ENCODE measurements at regions not wholly inside any gene's neighbourhood (a gene's known extent, or its start where the extent isn't known, plus 50 kb on each side); places are given as distances from the start of the nearest gene placed in this dataset.
A peak's percentile ranks its signal among the peaks of the same experiment; 100 is the strongest.
"Not testable (repeated sequence)": the region's sequence is repeated elsewhere in the genome, so short reads cannot be mapped to it uniquely, and the experiment has no call there.

- peak; percentile 13 for DNase-seq (ENCODE audit: low read depth)
Observed at GRCh38 chr2:184338771-184339170, 259.6 kb upstream of the ZNF804A start.

- peak; percentile 83 for DNase-seq (ENCODE audit: low read depth)
Observed at GRCh38 chr2:184339966-184340365, 258.4 kb upstream of the ZNF804A start.

GRCh38 chr2:184346338-184346862 is 251.9 kb upstream of the ZNF804A start:
- peak; percentile 47 for DNase-seq (ENCODE audit: low read depth)

GRCh38 chr2:184351126-184351525 is 247.2 kb upstream of the ZNF804A start:
- DNase-seq (ENCODE audit: low read depth): no peak

- no peak for DNase-seq (ENCODE audit: low read depth)
Observed at GRCh38 chr2:184357033-184357432, 241.3 kb upstream of the ZNF804A start.

GRCh38 chr2:184359379-184359778 is 238.9 kb upstream of the ZNF804A start:
- DNase-seq (ENCODE audit: low read depth): no peak

- DNase-seq (ENCODE audit: low read depth): peak; percentile 49
Observed at GRCh38 chr2:184363213-184363612, 235.1 kb upstream of the ZNF804A start.

GRCh38 chr2:184367211-184367610 is 231.1 kb upstream of the ZNF804A start:
- no peak for DNase-seq (ENCODE audit: low read depth)

GRCh38 chr2:184369307-184369706 is 229.0 kb upstream of the ZNF804A start:
- DNase-seq (ENCODE audit: low read depth): no peak

GRCh38 chr2:184370954-184371353 is 227.4 kb upstream of the ZNF804A start:
- no peak for DNase-seq (ENCODE audit: low read depth)

GRCh38 chr2:184371641-184372040 is 226.7 kb upstream of the ZNF804A start:
- DNase-seq (ENCODE audit: low read depth): peak; percentile 33

GRCh38 chr2:184372484-184372883 is 225.8 kb upstream of the ZNF804A start:
- DNase-seq (ENCODE audit: low read depth): no peak

GRCh38 chr2:184394642-184395041 is 203.7 kb upstream of the ZNF804A start:
- no peak for DNase-seq (ENCODE audit: low read depth)

GRCh38 chr2:184402381-184402780 is 195.9 kb upstream of the ZNF804A start:
- DNase-seq (ENCODE audit: low read depth): peak; percentile 16

- DNase-seq (ENCODE audit: low read depth): not testable (repeated sequence)
Observed at GRCh38 chr2:184407041-184407630, 191.2 kb upstream of the ZNF804A start.

GRCh38 chr2:184410160-184410559 is 188.2 kb upstream of the ZNF804A start:
- no peak for DNase-seq (ENCODE audit: low read depth)

GRCh38 chr2:184413221-184413620 is 185.1 kb upstream of the ZNF804A start:
- DNase-seq (ENCODE audit: low read depth): no peak

GRCh38 chr2:184413671-184414229 is 184.6 kb upstream of the ZNF804A start:
- DNase-seq (ENCODE audit: low read depth): no peak

GRCh38 chr2:184416146-184416913 is 182.0 kb upstream of the ZNF804A start:
- DNase-seq (ENCODE audit: low read depth): no peak

- DNase-seq (ENCODE audit: low read depth): peak; percentile 14
Observed at GRCh38 chr2:184419744-184420143, 178.6 kb upstream of the ZNF804A start.

- DNase-seq (ENCODE audit: low read depth): not testable (repeated sequence)
Observed at GRCh38 chr2:184421456-184421855, 176.9 kb upstream of the ZNF804A start.

- DNase-seq (ENCODE audit: low read depth): peak; percentile 22
Observed at GRCh38 chr2:184425083-184425482, 173.2 kb upstream of the ZNF804A start.

GRCh38 chr2:184444217-184444616 is 154.1 kb upstream of the ZNF804A start:
- no peak for DNase-seq (ENCODE audit: low read depth)

All from ELR (cell line).